ENCODE measurements at regions not wholly inside any gene's neighbourhood (a gene's known extent, or its start where the extent isn't known, plus 50 kb on each side); places are given as distances from the start of the nearest gene placed in this dataset.

DNA sequence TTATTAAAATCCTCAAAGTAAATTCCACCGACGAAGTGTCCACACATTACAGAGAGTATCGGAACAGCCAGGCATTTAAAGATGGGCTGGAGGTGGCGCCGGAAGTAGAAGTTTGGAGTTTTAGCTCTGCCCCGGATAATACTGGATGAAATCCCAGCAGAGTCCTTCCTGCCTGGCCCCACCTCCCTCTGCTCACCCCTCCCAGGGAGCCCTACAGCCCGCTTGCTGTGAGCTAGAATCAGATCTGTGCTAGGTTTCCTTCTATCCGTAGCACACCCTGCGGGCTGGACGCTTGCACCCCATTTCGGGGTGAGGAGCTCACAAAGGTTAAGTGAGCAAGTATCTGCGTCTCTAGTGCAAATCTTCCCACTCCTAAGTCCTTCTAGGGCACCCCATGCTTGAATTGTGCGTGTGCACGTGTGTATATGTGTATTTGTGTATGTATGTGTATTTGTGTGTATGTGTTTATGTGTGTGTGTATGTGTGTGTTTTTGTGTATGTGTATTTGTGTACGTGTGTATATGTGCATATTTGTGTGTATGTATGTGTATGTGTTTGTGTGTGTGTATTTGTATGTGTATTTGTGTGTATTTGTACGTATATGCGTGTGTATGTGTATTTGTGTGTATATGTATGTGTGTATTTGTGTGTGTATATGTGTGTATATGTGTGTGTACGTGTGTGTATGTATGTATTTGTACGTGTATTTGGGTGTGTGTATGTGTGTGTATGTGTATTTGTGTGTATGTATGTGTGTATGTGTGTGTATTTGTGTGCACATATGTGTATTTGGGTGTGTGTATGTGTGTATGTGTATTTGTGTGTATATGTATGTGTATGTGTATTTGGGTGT lies 61.4 kb downstream of the HAPSTR1 start:
- no peaks in the 10 kb centered on the region for H3K9me3 ChIP-seq
- TF ChIP-seq POLR2A (IDR thresholded peaks at IDR 0.05), result no peak
- H3K27ac ChIP-seq, result no peak overlapping the region
- no peaks in the 10 kb centered on the region for H3K36me3 ChIP-seq
- no peak overlapping the region for H3K4me3 ChIP-seq (replicated peaks in 1 of 3)
- 84 to 86% methylated on average over 19 of the region's 19 CpGs for WGBS, 2 donors
- no peaks in the 10 kb centered on the region for H3K27me3 ChIP-seq
- intact Hi-C loops (cut with DNase I), result no loop called here
- no peak for DNase-seq
- H3K4me1 ChIP-seq, result peaks cover 0 to 1% of the 10 kb centered on the region in 2 donors

DNA sequence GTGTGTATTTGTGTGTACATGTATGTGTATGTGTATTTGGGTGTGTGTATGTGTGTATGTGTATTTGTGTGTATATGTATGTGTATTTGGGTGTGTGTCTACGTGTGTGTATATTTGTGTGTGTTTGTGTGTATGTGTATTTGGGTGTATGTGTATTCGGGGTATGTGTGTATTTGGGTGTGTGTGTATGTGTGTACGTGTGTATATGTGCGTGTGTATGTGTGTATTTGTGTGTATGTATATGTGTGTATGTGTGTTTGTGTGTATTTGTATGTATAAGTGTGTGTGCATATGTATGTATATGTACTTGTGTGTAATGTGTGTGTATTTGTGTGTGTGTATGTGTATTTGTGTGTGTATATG lies 62.0 kb downstream of the HAPSTR1 start:
- H3K27me3 ChIP-seq, result no peaks in the 10 kb centered on the region
- H3K4me3 ChIP-seq (replicated peaks in 1 of 3), result no peak overlapping the region
- no peak overlapping the region for H3K27ac ChIP-seq
- TF ChIP-seq POLR2A (IDR thresholded peaks at IDR 0.05), result no peak
- TF ChIP-seq, protein P1, sequence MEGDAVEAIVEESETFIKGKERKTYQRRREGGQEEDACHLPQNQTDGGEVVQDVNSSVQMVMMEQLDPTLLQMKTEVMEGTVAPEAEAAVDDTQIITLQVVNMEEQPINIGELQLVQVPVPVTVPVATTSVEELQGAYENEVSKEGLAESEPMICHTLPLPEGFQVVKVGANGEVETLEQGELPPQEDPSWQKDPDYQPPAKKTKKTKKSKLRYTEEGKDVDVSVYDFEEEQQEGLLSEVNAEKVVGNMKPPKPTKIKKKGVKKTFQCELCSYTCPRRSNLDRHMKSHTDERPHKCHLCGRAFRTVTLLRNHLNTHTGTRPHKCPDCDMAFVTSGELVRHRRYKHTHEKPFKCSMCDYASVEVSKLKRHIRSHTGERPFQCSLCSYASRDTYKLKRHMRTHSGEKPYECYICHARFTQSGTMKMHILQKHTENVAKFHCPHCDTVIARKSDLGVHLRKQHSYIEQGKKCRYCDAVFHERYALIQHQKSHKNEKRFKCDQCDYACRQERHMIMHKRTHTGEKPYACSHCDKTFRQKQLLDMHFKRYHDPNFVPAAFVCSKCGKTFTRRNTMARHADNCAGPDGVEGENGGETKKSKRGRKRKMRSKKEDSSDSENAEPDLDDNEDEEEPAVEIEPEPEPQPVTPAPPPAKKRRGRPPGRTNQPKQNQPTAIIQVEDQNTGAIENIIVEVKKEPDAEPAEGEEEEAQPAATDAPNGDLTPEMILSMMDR (IDR thresholded peaks at IDR 0.05), result no peak
- no peaks in the 10 kb centered on the region for H3K9me3 ChIP-seq
- H3K4me1 ChIP-seq, result no peaks in the 10 kb centered on the region
- no peak for DNase-seq
- no peaks in the 10 kb centered on the region for H3K36me3 ChIP-seq
- WGBS, 2 donors, result 94 to 95% methylated on average over 4 of the region's 4 CpGs
- intact Hi-C loops (cut with DNase I), result no loop called here

DNA sequence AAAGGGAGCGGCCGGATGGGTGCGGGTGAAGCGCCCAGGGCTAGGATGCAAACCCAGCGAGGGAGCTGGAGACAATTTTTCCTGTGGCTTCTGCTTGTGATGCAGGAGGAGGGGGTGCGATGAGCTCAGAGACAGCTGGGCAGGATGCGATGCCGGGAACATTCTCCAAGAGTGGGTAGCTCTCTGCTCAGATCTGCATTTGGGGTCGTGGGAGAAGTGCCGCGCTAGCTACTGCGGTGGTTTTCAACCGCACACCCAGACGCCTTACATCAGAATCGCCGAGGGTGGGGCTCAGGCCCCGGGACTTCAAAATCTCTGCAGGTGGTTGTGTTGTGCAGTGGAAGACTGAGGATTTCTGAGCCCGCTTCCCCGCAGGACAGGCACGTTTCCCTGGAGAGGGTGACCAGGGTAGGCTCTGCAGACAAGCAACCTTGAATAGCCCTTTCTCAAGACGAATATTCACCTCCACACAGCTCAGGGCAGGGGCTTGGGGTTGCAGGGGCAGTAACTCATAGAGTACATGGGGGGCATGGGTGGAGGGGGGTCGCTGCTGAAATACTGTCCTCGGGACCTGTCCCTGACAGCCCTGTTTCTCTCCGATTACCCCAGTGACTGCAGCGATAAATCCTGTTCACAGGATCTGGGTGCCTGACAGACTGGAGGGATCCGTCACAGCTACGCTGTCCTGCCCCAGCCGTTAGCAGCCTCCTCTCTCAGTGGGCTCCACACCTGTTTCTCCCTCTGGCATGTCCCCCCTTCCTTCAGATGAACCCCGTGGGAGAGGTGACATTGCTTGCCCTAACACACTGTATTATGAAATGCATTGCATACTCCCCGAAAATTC lies 63.3 kb downstream of the HAPSTR1 start:
- H3K27me3 ChIP-seq, result no peaks in the 10 kb centered on the region
- 53 to 63% methylated on average over 26 to 29 of the region's 30 CpGs for WGBS, 2 donors
- no peak overlapping the region for H3K4me3 ChIP-seq (replicated peaks in 1 of 3)
- DNase-seq, result no peak
- no peaks in the 10 kb centered on the region for H3K36me3 ChIP-seq
- no peak for TF ChIP-seq POLR2A (IDR thresholded peaks at IDR 0.05)
- TF ChIP-seq, protein P1 (IDR thresholded peaks at IDR 0.05), result no peak
- no peaks in the 10 kb centered on the region for H3K4me1 ChIP-seq
- no peaks in the 10 kb centered on the region for H3K9me3 ChIP-seq
- H3K27ac ChIP-seq, result no peak overlapping the region
- intact Hi-C loops (cut with DNase I), result no loop called here

DNA sequence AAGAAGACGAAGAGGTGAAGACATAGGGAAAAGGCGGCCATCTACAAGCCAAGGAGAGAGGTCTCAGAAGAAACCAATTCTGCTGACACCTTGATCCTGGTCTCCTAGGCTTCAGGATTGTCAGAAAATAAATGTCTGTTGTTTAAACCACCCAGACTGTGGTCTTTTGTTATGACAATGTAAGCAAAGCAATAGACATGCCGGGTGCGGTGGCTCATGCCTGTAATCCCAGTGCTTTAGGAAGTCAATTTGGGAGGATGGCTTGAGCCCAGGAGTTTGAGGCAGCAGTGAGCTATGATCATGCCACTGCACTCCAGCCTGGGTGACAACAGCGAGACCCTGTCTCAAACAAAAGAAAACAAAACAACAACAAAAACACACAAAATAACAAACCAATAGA lies 64.4 kb downstream of the HAPSTR1 start:
- Histone ChIP-seq H3K36me3 (no peaks in the 10 kb centered on the region), H3K27ac (no peak overlapping the region), H3K4me1 (no peaks in the 10 kb centered on the region), H3K27me3 (no peaks in the 10 kb centered on the region), H3K9me3 (no peaks in the 10 kb centered on the region), H3K4me3 (replicated peaks in 1 of 3) (no peak overlapping the region)
- no peak for DNase-seq
- WGBS, 2 donors, result 76 to 86% methylated on average over 5 of the region's 5 CpGs
- intact Hi-C loops (cut with DNase I), result no loop called here
- no peak for TF ChIP-seq POLR2A (IDR thresholded peaks at IDR 0.05)
- TF ChIP-seq, protein P1 (IDR thresholded peaks at IDR 0.05), result no peak

DNA sequence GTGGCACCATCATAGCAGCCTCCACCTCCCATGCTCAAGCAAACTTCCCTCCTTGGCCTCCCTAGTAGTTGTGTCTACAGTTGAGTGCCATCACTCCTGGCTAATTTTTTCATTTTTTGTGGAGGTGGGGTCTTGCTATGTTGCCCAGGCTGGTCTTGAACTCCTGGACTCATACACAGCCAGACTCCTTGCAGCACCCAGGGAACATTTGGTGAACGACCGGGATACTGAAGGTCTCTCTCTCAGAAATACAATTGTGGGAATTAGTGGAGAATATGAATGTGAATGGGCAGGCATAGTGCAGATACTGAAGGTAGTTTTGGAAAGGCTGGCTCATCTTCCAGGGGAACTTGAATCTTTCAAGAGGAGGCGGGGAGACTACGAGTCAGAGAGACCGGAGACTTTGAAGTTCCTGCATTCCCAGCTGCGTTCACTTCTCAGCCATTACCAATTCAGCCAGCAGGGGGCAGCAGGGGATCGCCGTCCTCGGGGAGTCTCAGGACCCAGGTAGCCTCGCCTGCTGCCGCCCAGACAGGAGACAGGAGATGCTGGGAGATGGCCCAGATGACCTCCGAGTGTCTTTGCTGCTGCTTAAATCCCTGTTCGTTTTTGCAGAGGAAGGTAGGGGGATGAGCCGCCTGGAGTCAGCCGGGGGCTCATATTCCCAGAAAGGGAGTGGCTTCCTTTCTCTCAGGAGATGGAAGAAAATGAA lies 68.6 kb downstream of the HAPSTR1 start:
- no peaks in the 10 kb centered on the region for H3K4me1 ChIP-seq
- 13% methylated on average over 15 of the region's 15 CpGs for WGBS, 2 donors
- no peak overlapping the region for H3K27ac ChIP-seq
- intact Hi-C loops (cut with DNase I), result loop anchor here (10.0 kb wide), 1 partner anchor 1025 kb away; the partner anchor contains the start of gene GRIN2A
- H3K36me3 ChIP-seq, result no peaks in the 10 kb centered on the region
- no peak overlapping the region for H3K4me3 ChIP-seq (replicated peaks in 1 of 3)
- H3K27me3 ChIP-seq, result no peaks in the 10 kb centered on the region
- peak; percentile 63 to 73 for DNase-seq
- no peak for TF ChIP-seq POLR2A (IDR thresholded peaks at IDR 0.05)
- TF ChIP-seq, protein P1 (IDR thresholded peaks at IDR 0.05), result peak; percentile 38 to 82 (median 61)
- no peaks in the 10 kb centered on the region for H3K9me3 ChIP-seq

Data from thyroid gland (tissue), 4 donors.